ENCODE measurements at regions not wholly inside any gene's neighbourhood (a gene's known extent, or its start where the extent isn't known, plus 50 kb on each side); places are given as distances from the start of the nearest gene placed in this dataset.
"Not testable (repeated sequence)": the region's sequence is repeated elsewhere in the genome, so short reads cannot be mapped to it uniquely, and the experiment has no call there.

DNA sequence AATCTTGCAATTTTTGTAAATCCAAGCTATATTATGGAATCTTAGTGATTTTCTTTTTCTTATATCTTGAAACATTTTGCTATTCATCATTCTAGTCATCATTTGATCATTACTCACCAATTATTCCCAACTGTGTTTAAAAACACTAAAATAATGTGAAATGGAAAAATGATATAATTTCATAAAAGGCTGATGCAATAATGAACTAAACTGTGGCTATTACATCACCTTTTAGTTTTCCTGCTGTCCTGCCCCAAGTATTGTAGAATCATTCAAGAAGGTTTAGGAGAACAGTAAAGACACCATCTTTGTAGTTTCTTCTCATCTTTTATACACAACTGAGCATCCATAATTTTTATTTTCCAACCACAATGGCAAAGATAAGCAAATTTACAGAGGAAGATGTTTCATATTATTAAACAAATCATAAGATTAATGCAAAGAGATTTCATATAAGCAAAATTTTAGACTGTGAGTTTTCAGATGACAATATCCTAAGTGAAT lies 431.0 kb upstream of the SLC30A5 start:
- no peak for DNase-seq (ENCODE audit: low read depth)

DNA sequence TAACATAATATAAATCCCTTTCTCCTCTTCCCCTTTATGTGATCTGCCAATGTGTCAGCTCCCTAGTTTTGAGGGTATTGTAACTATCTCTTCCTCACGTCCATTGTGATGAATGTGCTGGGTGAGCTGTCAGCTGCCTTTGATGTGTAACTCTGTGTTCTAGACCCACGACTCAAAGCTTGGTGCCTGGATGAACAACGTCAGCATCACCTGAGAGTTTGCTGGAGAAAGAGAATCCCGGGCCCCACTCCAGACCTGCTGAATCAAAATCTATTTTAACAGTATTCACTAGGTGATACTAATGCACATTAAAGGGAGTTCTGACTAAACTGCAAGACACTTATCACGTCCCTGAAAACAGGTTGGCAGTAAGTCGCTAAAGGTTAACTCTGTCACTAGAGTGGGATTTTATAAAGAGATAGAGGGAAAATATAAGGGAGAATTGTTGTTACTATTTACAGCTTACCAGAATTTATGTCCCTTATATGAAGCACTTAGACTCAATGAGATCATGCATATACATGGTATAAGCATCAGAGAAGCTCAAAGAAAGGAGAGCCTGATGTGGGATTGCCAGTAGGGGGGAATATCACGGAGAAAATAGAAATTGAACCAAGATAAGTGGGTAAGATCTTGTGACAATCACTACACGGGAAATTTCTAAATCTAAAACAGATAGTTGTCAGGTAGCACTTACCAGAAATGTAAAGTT lies 423.8 kb upstream of the SLC30A5 start:
- no peak for DNase-seq (ENCODE audit: low read depth)

DNA sequence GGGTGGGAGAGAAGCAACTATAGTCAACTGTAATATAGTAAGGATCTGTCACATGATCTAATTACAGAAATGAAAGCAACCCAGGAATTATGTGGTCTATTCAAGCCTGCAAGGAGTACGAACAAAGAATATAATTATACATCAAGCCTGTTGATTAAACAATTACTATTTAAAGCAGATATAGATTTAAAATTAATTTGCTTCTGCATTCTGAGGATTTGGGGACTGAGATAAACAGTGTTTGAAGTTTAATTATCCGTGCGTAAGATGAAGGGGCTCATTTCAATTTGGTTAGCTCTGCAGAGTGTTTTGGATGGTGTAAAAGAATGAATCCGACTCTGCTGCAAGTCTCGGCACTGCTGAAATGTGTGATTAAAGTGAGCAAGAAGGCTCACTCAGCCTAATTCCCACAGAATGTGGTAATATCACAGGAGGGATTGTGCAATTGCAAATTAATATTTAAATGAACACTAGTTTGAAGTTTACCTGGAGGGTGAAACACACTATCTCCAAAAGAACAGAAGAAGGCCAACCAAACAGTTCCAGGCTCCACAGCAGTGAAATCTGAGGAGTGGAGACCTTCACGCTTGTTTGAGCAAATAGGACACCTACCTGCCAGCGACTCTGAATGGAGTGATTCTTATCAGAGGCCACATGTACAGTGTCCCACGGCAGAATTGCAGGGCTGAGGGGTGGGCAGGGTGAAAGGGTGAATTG lies 420.6 kb upstream of the SLC30A5 start:
- DNase-seq (ENCODE audit: low read depth): no peak

DNA sequence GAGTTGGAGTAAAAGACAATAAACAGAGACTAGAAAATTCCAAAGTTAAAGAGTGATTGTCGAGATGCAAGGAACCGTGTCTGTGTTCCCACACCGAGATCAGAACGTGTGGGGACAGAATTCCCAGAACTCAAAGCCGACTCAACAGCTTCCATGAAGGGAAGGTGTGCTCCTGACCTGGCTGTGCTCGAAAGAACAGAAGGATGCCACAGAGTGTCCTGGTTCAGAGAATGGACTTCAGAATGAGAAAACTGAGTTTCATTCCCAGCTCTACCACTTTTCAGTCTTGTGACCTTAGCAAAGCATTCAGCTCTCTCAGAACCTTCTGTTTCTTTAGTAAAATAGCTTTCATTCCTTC lies 420.0 kb upstream of the SLC30A5 start:
- DNase-seq (ENCODE audit: low read depth): no peak

DNA sequence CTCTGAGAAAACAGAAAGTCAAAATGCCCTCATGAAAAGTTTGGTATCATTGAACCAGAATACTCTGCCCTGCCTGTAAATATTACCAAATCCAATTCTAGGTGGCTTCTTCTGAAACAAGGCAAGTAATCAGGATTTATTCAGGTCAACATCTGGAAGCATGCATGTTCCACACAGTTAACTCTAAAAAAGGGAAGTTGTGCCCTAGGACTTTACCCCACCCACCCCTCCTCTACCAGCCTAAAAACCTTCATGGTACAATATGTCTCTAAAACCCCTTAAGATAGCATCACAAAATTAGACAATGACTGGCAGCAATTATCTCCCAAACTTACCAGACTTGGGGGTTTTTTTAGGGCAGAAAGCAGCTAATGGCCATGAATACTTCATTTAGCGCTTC lies 414.8 kb upstream of the SLC30A5 start:
- DNase-seq (ENCODE audit: low read depth): no peak

DNA sequence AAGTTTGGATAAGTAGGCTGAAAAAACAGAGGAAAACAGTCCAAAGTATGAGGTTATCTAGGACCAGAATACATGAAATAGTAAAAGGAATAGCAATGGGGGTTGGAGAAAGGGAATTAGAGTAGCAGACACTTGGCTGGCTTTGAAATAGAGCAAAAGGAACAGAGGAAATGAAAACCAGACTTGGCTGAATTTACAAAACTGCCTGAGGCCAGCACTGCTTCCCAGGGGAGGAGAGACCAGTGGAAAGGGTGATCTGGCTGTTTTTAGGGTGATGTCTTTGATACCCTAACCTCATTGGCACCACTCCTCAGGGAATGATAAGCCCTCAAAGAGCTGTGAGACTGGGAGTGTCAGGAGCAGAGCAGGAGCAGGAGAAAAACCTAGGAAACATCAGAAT lies 413.4 kb upstream of the SLC30A5 start:
- no peak for DNase-seq (ENCODE audit: low read depth)

DNA sequence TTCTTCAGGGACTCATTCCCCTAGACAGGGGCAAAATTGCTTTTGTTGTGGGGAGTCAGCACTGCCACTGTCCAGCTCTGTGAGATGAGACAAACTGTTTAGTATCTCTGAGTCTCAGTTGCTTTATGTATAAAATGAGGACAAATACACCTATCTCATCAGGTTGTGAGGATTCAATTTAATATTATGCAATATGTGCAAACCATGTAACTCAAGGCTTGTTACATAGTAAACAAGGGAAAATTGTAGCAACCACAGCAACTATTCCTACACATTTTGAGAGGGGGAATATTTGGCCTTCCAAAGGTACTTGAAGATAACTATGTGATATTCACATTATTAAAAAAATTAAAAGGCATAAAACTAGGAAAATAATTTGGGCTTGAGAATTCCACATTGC lies 411.9 kb upstream of the SLC30A5 start:
- DNase-seq (ENCODE audit: low read depth): no peak

DNA sequence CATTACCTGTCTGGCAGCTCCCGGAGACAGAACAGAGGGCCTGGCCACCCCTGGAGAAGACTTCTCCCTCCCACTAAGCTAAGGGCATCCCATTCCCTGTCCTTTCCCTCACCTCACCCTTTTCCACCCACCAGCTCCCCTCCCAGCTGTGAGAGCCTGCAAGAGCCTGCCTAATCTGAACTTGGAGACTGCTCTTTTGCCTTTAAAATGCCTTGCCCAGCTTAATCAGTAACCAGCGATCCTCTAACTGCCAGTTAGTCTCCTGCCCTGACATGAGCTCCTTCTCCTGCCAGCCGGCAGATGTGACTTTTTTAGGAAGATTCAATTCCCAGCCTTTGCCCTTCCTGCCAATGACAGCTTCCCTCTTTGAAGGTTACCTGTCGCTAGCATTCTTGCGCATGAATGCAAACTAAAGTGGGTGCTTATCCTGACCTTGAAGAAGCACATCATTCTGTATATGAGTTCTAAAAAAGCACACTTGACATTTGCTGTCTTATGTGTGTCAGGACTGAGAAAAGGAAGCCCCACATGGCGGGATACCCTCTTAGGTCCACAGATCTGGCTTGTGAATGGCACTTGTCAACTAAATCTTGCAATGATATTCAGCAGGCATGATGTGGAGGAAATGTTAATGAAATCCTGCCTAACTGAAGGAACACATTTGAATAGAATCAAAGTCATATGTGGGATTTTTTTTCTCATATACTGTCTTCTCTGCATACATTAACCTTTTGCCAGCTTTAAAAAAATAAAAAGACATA lies 411.2 kb upstream of the SLC30A5 start:
- no peak for DNase-seq (ENCODE audit: low read depth)

DNA sequence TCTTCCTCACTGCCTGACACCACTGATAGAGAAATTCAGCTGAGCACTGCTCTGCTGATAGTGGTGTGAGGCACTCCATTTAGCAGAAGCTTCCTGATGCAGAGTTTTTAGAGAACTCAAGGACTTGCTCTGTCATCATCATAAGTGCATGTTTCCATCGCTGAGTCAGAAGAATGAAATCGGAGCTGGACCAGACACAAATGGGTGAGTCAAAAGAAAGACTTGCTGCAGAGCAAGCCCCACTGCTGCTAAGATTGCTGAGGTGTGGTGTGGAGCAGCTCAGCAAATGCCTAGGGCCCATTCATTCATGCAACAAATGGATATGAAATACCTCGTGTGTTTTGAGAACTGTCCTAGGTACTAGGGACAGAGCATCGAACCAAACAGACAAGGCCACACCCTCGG lies 410.2 kb upstream of the SLC30A5 start:
- no peak for DNase-seq (ENCODE audit: low read depth)

DNA sequence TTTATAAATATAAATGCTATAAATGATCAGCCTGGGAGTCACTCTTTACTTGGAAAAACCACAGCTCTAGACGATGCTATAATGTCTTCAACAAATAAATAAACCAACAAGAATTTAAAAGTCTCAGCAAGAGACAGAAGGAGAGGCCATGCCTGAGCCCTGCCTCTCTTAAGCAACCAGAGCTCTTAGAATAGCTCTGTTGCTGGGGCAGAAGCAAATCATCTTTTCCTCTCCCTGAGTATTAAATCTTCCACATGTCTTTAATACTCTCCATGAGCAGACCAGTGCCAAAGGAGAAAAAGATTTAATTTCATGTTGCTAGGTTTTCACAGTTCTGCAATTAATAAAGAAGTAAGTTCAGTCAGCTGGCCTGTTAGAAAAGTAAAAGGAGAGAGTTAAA lies 408.0 kb upstream of the SLC30A5 start:
- DNase-seq (ENCODE audit: low read depth): no peak

DNA sequence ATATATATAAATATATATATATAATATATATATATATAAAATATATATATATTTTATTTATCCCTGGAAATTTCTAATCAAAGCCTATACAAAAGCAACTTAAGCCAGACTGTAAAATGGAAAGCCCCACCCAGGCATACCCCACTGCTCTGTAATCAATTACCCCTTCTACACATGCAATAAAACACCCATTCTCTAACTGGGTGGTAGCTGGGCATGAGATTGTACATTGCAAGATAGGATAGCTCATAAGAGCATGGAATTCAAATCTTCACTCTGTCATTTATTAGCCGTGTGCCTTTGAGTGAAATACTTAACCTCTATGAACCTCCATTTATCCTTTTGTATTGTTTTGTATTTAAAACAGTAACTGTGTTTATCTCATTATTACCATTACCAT lies 405.3 kb upstream of the SLC30A5 start:
- no peak for DNase-seq (ENCODE audit: low read depth)

DNA sequence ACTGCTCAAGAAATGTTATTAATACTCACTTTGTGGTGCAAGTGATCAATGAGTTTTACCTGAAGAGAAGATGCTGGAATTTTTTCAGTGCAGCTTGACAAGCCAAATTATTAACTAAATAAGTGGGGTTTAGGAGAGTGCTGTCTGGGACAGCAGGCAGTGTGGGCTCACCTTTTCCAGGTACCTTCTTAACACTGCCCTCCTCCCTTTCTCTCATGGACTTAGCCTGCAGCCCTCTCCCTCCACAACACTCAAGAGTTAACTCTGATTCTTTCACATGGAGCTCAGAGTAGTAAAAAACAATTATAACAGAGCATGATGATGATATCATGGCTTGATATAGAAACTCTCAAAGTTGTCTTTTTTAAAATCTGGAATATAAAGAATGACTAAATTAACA lies 404.8 kb upstream of the SLC30A5 start:
- no peak for DNase-seq (ENCODE audit: low read depth)

DNA sequence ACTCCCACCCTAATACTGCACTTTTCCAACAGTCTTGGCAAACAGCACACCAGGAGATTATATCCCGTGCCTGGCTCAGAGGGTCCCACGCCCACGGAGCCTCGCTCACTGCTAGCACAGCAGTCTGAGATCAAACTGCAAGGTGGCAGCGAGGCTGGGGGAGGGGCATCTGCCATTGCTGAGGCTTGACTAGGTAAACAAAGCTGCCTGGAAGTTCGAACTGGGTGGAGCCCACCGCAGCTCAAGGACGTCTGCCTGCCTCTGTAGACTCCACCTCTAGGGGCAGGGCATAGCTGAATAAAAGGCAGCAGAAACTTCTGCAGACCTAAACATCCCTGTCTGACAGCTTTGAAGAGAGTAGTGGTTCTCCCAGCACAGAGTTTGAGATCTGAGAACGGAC lies 401.9 kb upstream of the SLC30A5 start:
- not testable (repeated sequence) for DNase-seq (ENCODE audit: low read depth)

DNA sequence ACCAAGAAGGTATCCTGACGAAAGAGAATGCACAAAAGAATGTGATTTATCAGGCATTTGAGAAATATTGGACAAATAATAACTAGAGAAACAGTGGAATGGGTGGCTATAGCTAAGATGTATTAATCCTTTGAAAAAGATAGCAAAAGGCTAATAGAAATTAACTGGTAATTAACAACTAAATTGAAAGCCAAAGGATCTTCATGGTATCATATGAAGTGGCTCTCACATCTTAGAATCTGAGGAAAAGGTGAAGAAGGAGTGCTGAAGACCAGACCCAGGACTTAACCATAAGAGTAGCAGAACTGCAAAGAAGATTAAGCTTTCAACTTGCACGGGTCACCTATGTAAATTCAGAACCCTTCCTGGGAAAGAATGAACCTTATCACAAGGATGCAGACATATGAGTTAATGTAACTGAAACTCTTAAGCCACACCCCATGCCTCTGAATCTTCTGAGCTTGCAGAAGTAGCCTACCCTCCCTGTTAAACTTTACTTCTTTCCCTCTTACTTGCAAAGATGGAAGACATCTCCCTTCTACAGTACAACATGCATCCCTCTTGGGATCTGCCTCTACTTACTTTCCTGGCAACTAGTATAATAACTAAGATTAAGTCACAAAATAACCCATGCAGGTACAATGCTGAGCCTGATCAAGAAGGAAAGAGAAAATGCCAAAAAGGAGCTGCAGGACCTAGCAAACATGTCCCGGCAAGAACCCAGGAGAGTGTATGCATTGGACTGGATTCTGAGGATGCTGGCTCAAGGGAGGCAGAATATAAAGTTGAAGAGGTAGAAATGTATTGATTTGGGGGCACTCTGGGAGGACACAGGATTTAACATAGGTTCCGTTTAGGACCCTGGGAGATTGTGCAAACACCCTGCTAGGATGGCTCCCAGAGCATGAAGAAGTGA lies 395.5 kb upstream of the SLC30A5 start:
- DNase-seq (ENCODE audit: low read depth): no peak

DNA sequence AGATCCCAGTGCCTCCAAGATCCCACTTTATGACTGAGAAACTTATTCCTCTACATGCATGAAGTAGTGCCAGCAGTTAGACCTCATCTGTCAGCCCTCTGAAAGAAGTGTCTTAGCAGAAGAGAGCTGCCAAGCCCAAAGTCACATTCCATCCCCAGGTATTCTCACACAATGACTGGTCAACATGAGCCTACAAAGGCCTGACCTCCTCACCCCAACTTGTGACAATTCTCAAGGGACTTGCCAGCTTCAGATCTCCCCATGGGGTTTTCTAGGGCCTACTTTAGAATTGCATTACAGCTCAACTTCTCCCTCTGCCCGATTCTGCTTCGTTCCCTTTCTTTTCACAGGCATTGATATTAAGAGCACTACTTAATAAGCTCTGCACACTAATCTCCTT lies 393.8 kb upstream of the SLC30A5 start:
- DNase-seq (ENCODE audit: low read depth): no peak

DNA sequence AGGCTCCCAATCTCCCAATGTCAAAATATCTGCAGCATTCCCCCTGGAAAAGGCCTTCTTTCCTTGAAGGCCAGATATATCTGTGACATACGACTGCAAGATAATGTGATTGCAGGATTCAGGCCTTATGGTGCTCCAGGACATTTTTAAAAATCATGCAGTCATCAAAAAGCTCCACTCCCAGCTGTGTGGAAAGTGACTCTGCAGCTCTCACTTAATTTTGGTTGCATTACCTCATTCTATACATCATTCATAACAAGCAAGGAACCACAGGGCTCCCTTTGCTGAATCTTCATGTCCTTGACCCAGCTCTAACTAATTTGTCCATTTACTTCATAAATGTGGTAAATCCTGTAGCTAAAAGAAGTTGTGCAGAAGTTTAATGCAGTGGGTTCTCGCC lies 386.2 kb upstream of the SLC30A5 start:
- no peak for DNase-seq (ENCODE audit: low read depth)

DNA sequence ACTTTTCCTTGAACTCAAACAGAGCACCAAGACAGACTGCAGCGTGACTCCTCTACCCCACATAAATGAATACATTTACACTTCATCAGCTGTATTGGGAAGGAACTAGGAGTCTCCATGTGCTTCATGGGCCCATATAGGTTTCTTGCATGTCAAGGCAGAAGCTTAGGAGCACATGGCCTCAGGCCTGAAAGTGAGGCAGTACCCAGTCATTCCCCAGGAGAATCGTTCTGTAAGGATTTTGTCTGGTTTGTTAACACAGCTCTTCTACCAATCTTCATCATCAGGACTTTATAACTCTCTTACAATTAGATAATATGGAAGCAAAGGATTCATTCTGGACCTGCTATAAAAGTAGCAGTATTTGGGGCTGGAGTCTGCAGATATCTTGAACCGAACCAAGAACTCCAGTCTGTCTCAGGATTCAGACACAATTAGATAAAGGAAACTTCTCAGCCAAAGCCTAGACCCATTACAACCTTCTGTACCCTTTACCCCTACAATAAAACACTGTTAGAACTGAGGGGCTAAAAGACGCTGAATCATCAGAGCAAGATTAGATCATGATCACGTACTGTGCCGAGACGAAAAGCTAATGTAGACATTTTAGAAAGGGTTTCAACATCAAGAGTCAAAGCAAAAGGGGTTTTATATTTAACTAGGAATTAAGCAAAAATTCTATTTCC lies 385.5 kb upstream of the SLC30A5 start:
- no peak for DNase-seq (ENCODE audit: low read depth)

DNA sequence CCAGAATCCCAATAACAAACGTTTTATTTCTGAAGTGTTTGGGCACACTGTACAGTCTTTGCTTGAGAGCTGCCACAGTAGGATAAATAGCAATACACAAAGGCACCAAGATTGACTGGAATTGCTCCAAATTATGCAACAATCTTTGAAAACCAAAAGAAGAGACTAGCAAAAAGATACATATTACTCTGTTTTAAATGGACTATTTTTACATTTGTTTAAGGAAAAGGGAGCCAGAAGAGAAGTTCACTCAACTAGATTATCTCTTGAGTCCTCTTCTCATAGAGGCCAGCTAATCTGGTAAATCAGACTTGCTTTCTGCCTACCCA lies 385.0 kb upstream of the SLC30A5 start:
- DNase-seq (ENCODE audit: low read depth): no peak

DNA sequence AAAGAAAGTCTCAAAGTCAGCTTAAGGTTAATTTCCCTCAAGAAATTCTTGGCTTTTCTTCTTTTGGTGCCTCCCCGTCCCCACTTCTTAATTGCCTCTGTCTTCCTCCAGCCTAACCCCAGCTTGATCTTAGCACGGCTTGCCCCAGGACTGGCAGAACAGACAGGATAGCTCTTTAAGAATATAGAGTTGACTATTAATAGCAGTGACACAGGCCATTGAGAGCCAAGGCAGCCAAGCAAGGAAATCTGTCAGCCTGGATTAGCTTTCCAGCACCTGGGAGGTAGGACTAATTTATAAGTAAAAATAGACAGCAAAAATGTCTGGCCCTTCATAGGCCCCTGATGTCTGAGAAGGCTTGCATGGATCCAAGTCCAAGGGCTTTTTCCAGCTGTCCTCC lies 384.6 kb upstream of the SLC30A5 start:
- no peak for DNase-seq (ENCODE audit: low read depth)

DNA sequence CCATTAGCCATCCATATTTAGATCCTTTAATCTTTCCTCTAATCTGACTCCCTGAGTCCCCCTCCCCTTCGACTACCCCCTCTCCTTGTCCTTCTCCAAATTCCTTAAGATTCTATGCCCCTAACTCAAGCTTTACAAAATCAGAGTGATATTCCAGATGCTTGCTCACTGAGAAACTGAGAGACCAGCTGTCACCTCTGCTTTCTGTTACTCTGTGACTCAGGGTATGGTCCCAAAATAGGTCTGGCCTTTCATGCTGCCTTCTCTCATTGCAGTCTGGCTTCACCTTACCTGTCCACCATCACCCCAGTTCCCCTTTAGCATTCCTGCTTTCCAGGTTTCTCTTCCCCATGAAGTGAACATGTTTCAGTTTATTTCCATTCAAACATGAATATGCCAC lies 383.3 kb upstream of the SLC30A5 start:
- no peak for DNase-seq (ENCODE audit: low read depth)
